Raji (cell line): ENCODE measurements at regions not wholly inside any gene's neighbourhood (a gene's known extent, or its start where the extent isn't known, plus 50 kb on each side); places are given as distances from the start of the nearest gene placed in this dataset.

Experiments used
- POLR2A ChIP-seq: IDR thresholded peaks from 2 replicates; pipeline ENCODE4 v1.6.1; 2011; ENCODE audit warnings: low read depth, low read length, control low read depth; ENCODE audit not compliant: insufficient read depth

GRCh38 chr13:33761740-33762139 lies 56.2 kb upstream of the RFC3 start:
- no peak for TF ChIP-seq POLR2A

GRCh38 chr13:33763021-33763420 lies 54.9 kb upstream of the RFC3 start:
- no peak for TF ChIP-seq POLR2A

DNA sequence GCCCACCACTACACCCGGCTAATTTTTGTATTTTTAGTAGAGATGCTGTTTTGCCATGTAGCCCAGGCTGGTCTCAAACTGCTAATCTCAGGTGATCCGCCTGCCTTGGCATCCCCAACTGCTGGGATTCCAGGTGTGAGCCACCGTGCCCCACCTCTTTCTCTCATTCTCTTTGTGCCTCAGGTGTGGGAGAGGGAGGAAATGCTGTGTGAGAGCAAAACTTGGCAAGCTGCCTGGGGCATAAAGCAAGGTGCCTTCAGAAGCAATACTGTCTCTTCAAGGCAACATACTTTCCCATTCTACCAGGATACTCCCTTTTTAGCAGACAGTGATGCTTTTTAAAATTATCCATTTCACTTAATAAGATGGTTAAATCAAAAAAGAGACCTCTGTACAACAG lies 53.2 kb upstream of the RFC3 start:
- TF ChIP-seq POLR2A, result no peak

DNA sequence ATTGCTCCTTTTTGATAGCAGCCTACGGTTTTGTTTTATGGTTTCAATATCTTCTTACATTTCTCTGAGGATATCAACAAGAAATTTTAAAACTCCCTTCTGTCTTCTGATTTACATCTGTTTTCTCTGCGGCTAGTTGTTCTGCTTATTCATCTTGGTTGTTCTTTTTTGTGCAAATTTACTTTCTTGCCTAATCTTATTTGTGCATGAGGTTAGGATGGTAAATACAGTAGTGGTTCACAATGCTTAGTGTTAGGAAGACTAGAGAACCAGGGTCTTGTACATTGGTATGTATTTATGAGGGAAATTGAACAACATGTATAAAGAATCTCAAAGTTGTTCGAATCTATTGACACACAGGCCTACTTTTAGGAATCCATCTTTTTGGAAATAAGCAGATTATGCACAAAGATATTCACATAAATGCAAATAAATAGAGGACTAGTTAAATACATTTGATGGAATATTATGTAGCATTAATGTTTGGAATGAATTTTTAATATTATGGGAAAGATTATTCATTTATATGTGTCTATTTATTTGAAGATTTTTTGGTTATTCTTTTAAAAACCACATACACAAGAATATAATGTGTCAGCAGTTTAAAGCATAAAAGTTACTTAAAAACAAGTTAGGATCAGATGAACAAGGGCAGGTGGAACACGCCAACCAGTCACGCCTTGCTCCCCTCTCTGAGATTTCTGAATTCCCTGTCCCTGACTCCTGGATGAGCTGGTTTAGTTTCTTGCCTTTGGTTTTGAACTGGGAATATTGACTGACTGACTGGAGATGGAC lies 51.4 kb upstream of the RFC3 start:
- TF ChIP-seq POLR2A, result no peak

GRCh38 chr13:33767140-33767539 lies 50.8 kb upstream of the RFC3 start:
- no peak for TF ChIP-seq POLR2A
